Activated effector memory CD4-positive, alpha-beta T cell treated with Interleukin-2 at 50 U/mL for 16 hours (primary cell): ENCODE measurements at regions not wholly inside any gene's neighbourhood (a gene's known extent, or its start where the extent isn't known, plus 50 kb on each side); places are given as distances from the start of the nearest gene placed in this dataset.

Source experiments
- DNase-seq: peaks from one replicate; pipeline ENCODE4 v3.0.0-alpha.2; 2020

- DNase-seq, result no peak
These were observed 248.1 kb upstream of the CHRNA7 start for GRCh38 chr15:31782016-31782783.

GRCh38 chr15:31782951-31783350 is 247.4 kb upstream of the CHRNA7 start:
- no peak for DNase-seq

- no peak for DNase-seq
These were observed 244.0 kb upstream of the CHRNA7 start for GRCh38 chr15:31786360-31786759.

- DNase-seq, result no peak
These were observed 242.2 kb upstream of the CHRNA7 start for GRCh38 chr15:31788104-31788503.

- DNase-seq, result no peak
These were observed 237.6 kb upstream of the CHRNA7 start for GRCh38 chr15:31792611-31793199.

- no peak for DNase-seq
These were observed 231.0 kb upstream of the CHRNA7 start for GRCh38 chr15:31799319-31799714.

GRCh38 chr15:31799715-31800321 is 230.5 kb upstream of the CHRNA7 start:
- DNase-seq, result no peak

- no peak for DNase-seq
These were observed 229.2 kb upstream of the CHRNA7 start for GRCh38 chr15:31801152-31801551.

- no peak for DNase-seq
These were observed 227.6 kb upstream of the CHRNA7 start for GRCh38 chr15:31802761-31803160.

GRCh38 chr15:31803388-31803884 is 226.9 kb upstream of the CHRNA7 start:
- no peak for DNase-seq

- DNase-seq, result no peak
These were observed 225.1 kb upstream of the CHRNA7 start for GRCh38 chr15:31805090-31805662.

GRCh38 chr15:31806106-31806505 is 224.2 kb upstream of the CHRNA7 start:
- DNase-seq, result no peak

- DNase-seq, result no peak
These were observed 218.7 kb upstream of the CHRNA7 start for GRCh38 chr15:31811641-31812040.

GRCh38 chr15:31814082-31814481 is 216.2 kb upstream of the CHRNA7 start:
- DNase-seq, result no peak

GRCh38 chr15:31815411-31816155 is 214.7 kb upstream of the CHRNA7 start:
- DNase-seq, result no peak

- no peak for DNase-seq
These were observed 207.9 kb upstream of the CHRNA7 start for GRCh38 chr15:31822463-31822862.

- no peak for DNase-seq
These were observed 206.3 kb upstream of the CHRNA7 start for GRCh38 chr15:31824024-31824423.

- no peak for DNase-seq
These were observed 201.7 kb upstream of the CHRNA7 start for GRCh38 chr15:31828594-31828993.

- no peak for DNase-seq
These were observed 199.7 kb upstream of the CHRNA7 start for GRCh38 chr15:31830591-31830990.

- no peak for DNase-seq
These were observed 198.7 kb upstream of the CHRNA7 start for GRCh38 chr15:31831596-31831995.

GRCh38 chr15:31834654-31835053 is 195.7 kb upstream of the CHRNA7 start:
- DNase-seq, result no peak

- DNase-seq, result no peak
These were observed 190.9 kb upstream of the CHRNA7 start for GRCh38 chr15:31839388-31839787.

- DNase-seq, result no peak
These were observed 189.4 kb upstream of the CHRNA7 start for GRCh38 chr15:31840849-31841476.
